Embryonic facial prominence (tissue), 1 donor: ENCODE measurements at regions not wholly inside any gene's neighbourhood (a gene's known extent, or its start where the extent isn't known, plus 50 kb on each side); places are given as distances from the start of the nearest gene placed in this dataset.

Experiments
- DNase-seq: peaks from one replicate; pipeline ENCODE4 v3.0.0-alpha.2; 2016; ENCODE audit errors: extremely low spot score

GRCh38 chr2:222146488-222146887 is 152.3 kb downstream of the PAX3 start:
- no peak for DNase-seq

- no peak for DNase-seq
Measured at GRCh38 chr2:222142027-222142426, 156.8 kb downstream of the PAX3 start.

GRCh38 chr2:222136106-222136630 is 162.6 kb downstream of the PAX3 start:
- no peak for DNase-seq

- DNase-seq, result no peak
Measured at GRCh38 chr2:222134654-222135053, 164.1 kb downstream of the PAX3 start.

DNA sequence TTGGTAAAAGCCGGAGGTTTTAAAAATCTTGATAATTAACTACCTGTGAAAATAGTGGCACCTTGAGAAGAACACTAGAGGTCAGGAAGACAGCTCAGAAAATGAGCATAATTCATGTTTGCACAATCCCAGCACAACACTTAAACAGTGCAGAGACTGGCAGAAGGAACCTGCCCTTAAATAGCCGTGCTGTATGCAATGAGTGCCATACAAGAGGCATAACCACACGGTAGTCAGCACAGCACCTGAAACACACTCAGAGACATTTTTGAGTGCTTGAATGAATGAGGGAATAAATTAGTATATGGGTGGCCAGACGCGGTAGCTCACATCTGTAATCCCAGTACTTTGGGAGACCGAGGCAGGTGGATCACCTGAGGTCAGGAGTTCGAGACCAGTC is 164.9 kb downstream of the PAX3 start:
- no peak for DNase-seq

DNA sequence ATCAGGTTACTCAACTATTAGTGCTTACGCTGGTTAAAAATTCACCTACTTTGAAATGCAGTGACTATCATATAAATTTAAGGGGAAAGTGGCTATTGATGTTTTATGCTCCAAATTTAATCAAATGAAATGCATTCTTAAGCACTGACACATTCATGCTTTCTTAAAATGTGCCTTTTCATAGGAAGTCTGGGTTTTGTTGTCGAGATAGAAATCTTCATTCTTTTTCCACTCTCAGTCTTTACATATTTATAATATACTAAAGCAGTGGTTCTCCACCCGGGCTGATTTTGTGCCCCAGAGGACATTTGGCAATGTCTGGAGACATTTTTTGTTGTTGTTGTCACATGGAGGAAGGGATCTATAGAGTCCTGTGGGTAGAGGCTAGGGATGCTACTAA is 167.9 kb downstream of the PAX3 start:
- DNase-seq, result no peak

GRCh38 chr2:222127660-222128059 is 171.1 kb downstream of the PAX3 start:
- no peak for DNase-seq

DNA sequence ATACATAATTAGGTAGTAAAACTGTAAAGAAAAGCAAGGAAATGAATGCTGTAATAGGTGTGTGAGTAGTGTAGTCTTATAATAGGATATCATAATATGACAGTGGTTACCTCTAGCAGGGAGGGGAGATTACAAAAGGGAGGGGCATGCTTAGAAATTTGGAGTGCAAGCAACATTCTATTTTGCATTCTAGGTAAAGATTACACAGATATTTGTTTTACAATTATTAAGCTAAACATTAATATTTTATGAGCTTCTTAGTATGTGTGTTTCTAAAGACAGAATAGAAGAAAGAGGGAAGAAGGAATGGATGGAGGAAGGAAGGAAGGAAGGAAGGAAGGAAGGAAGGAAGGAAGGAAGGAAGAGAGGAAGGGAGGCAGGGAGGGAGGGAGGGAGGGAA is 177.9 kb downstream of the PAX3 start:
- DNase-seq, result no peak

- no peak for DNase-seq
Measured at GRCh38 chr2:222115296-222115695, 183.5 kb downstream of the PAX3 start.

DNA sequence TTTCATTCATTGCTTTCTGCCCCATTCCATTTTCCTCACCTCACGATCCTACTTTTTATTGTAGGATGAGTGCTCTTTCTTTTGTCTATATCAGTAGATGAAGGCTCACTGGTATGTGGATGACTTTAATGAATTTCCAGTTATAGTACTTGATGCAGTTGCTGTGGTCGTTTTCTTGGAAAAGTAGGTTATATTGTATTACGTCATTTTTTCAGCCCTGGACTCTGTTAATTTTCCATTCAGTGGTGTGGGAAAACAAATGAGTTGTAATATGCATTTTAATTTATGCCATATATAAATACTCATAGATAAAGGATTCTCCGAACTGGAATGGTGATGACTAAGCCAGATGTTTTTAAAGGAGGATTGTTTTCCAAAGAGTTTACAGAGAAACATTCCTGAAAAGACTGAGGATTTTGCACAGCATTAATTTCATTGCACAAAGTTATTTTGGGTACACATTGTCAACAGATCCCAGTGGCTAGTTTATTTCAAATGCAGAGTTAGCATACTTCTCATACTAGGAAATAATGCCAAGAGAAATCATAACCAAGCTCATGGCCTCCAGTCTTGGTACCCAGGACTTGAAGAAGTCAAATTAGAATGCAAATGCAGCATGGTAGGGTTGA is 189.7 kb downstream of the PAX3 start:
- no peak for DNase-seq

- no peak for DNase-seq
Measured at GRCh38 chr2:222108497-222108896, 190.3 kb downstream of the PAX3 start.

- no peak for DNase-seq
Measured at GRCh38 chr2:222105046-222105445, 193.8 kb downstream of the PAX3 start.

DNA sequence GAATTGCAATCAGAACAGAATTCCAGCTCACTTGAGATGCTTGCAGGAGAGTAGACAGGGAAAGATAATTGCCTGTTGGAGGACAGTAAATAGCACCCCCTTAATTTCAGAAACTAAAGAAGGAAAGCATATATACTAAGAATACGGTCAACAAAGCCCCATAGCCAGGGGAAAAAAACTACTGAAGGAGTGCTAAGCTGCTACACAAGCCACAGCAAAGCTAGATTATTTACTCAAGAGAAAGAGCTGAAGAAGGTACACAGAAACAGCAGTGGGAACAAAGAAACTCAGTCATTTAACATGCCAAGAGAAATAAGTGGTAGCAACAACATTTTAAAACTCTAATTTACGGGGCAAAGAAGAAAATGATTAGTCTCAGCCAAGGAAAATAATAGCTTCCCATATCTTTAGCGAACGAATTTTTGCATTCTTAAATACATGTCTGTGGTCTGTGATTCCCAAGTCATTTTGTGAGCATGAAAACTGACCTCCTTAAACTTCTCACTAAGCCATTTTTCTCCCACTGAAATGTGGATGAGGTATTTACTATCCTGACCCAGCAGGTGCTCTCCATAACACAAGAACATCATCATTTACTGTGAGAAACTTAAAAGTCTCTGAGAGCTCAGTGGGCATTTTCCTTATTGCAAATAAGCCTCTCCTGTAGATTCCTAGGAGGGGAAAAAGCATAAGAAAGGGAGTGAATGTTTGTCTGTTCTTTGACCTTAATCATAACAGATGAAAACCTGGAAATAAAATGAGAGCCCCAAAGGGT is 196.0 kb downstream of the PAX3 start:
- no peak for DNase-seq

DNA sequence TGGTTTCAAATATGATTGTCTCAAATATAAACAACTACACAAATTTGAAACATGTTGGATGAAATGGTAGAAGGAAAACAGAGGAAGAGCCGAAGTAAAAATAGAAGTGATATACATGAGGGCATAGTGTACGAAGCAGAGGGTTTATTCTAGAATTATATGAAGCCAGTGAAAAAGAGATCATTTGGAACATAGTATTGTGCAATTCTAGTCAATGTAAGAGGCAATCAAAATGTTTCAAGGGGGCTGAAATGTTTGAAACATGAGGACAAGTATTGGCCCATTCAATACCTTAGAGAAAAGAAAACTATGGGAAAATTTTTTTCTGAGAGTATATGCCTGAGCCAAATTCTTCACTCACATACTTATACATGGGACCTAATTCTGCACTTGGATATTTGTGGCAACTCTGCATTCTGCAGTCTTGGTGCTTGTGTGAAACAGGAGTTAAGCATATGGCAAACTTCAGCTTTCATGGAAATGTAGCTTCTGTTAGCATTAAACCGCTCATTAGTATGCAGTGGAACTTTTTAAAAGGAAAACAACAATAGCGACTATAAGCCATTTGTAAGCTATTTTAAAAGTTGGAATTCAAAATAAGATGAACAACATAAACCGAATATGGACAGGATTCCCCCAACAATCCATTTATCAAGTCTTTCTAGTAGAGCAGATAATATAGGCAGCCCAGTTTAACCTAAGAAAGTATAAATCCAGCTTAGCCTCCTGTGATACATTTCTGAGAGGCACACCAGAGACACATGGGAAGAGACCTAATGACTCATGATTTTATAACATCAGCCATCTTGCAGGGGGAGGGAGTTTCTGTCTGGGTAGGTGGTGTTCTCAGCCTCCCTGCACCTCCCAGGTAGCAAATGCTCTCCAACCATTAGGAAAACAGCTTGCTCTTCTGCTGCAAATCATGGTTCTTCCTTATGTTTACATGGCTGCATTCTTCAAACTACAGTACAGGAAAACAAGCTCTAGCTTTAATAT is 197.8 kb downstream of the PAX3 start:
- no peak for DNase-seq

GRCh38 chr2:222088561-222088960 is 210.2 kb downstream of the PAX3 start:
- DNase-seq, result no peak

DNA sequence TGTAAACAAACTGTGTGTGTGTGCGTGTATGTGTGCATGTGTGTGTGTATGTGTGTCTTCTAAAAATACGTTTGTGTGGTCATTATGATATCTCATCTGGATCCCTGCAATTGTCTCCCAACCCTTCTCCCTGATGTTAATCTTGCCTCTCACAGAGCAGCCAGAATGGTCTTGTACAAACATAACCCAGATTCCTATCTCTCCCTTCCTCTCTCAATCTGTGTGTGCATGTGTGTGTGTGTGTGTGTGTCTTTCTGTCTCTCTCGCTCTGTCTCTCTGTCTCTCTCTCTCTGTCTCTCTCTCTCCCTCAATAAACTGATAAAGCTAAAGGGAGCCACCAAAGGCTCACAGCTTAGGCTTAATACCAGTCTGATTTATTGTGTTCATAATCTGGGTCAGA is 210.8 kb downstream of the PAX3 start:
- no peak for DNase-seq

DNA sequence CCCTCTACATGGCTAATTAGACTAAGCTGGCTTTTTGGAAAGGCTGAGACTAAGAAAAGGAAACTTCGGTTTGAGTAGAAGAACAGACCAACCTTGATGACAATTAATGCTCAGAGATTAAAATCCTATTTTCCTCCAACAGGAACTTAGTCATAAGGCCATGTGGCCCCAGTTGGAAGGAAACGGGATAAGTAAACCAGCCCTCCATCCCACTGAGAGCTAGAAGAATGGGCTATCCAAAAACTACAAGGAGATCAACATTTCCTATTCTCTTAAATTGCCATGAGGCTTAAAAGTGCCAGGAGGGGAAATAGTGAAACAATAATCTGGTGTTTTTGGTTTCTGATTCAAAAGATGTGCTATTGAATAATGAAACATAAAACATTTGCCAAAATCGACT is 216.6 kb downstream of the PAX3 start:
- DNase-seq, result no peak

DNA sequence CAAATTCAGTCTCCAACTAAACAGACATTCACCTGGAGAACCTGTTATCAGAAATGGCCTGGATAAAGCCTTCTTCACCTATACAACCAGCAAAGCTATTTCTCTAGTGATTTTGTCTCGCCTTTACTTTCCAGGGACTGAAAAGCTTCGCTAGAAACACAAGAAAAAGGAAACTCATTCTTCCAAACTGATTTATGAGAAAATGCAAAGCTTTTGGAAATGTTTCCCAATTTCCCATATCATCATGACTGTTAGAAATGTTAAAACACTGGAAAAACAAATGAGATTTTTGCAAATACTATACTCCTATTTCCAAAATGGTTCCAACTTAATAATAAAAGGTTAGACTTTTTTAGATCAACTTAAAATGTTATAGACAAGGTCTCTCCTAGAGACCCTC is 218.7 kb downstream of the PAX3 start:
- DNase-seq, result no peak

DNA sequence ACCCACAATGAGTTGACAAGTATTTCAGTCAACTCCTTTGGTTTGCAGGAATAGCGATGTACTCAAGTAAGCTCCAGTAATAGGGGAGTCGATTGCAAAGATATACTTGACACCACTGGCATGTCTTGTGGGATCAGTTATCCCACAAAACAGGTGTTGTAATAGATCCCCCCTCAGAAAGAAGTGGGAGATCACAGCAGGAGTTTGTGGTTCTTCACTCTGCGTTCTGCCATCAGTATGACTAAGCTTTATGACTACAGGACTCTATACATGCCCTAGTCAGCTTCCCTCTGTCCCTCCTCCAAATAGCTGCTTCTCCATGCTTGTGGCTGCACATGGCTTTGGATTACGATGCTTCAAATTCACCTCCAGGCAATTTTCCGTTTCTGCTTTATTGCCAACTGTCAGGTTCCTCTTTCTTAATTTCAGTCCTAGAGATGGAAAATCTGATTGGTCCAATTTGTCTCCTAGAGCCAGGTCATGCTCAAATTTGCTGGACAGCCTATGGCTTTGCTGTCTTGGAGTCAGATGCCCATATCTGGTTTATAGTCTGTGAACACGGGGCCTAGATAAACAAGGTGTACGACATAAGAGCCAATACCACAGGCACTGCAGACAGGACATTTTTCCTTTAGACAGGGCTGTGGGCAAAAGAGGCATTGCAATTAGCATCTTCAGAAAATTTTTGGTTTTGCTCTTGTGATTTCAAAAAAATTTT is 221.7 kb downstream of the PAX3 start:
- no peak for DNase-seq

DNA sequence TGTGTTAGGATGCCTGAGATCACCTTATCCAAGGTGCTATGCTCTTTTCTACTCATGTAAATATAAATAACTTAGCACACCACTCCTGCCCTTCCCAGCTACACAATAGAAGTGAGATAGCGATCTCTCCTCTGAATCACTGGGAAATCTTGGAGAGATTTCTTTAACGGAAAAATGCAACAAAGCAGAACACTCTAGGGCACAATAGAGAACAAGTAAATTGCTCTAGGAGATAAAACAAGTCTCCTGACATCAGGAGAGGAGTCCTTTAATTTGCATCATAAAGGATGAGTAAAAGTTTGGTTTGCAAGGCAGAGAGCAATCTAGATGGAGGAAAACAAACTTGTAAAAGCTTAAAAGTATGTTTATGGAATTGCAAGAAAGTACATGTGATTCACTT is 224.1 kb downstream of the PAX3 start:
- no peak for DNase-seq

GRCh38 chr2:222071911-222072310 is 226.9 kb downstream of the PAX3 start:
- no peak for DNase-seq

- DNase-seq, result no peak
Measured at GRCh38 chr2:222064286-222064685, 234.5 kb downstream of the PAX3 start.
